Activated CD4-positive, alpha-beta T cell treated with anti-CD3 and anti-CD28 coated beads, Interleukin-2, Interleukin-6, amounts not matched to agents 100 ng/mL and 50 ng/mL, durations not matched to agents 16 hours and 8 hours (primary cell): ENCODE measurements at regions not wholly inside any gene's neighbourhood (a gene's known extent, or its start where the extent isn't known, plus 50 kb on each side); places are given as distances from the start of the nearest gene placed in this dataset.
"Not testable (repeated sequence)": the region's sequence is repeated elsewhere in the genome, so short reads cannot be mapped to it uniquely, and the experiment has no call there.

Experiments used
- DNase-seq: peaks from one replicate; pipeline ENCODE4 v3.0.0-alpha.2; 2020

GRCh38 chr5:120252839-120253238 lies 211.3 kb upstream of the PRR16 start:
- no peak for DNase-seq

GRCh38 chr5:120254385-120254784 lies 209.7 kb upstream of the PRR16 start:
- DNase-seq = no peak

GRCh38 chr5:120255214-120255613 lies 208.9 kb upstream of the PRR16 start:
- no peak for DNase-seq

- DNase-seq = no peak
Measured at GRCh38 chr5:120256376-120256775, 207.7 kb upstream of the PRR16 start.

GRCh38 chr5:120257358-120257971 lies 206.6 kb upstream of the PRR16 start:
- no peak for DNase-seq

GRCh38 chr5:120258123-120258522 lies 206.0 kb upstream of the PRR16 start:
- DNase-seq = no peak

- DNase-seq = no peak
Measured at GRCh38 chr5:120260651-120261050, 203.4 kb upstream of the PRR16 start.

GRCh38 chr5:120270498-120270897 lies 193.6 kb upstream of the PRR16 start:
- DNase-seq = no peak

GRCh38 chr5:120293796-120294195 lies 170.3 kb upstream of the PRR16 start:
- no peak for DNase-seq

- DNase-seq = no peak
Measured at GRCh38 chr5:120297616-120298015, 166.5 kb upstream of the PRR16 start.

GRCh38 chr5:120298981-120299380 lies 165.1 kb upstream of the PRR16 start:
- DNase-seq = no peak

GRCh38 chr5:120304663-120305062 lies 159.4 kb upstream of the PRR16 start:
- DNase-seq = no peak

- no peak for DNase-seq
Measured at GRCh38 chr5:120306303-120306702, 157.8 kb upstream of the PRR16 start.

- DNase-seq = no peak
Measured at GRCh38 chr5:120314191-120314590, 149.9 kb upstream of the PRR16 start.

- no peak for DNase-seq
Measured at GRCh38 chr5:120320626-120321025, 143.5 kb upstream of the PRR16 start.

GRCh38 chr5:120326651-120327050 lies 137.4 kb upstream of the PRR16 start:
- DNase-seq = no peak

- no peak for DNase-seq
Measured at GRCh38 chr5:120327180-120327579, 136.9 kb upstream of the PRR16 start.

- no peak for DNase-seq
Measured at GRCh38 chr5:120329095-120329494, 135.0 kb upstream of the PRR16 start.

GRCh38 chr5:120330558-120330957 lies 133.5 kb upstream of the PRR16 start:
- no peak for DNase-seq

- DNase-seq = no peak
Measured at GRCh38 chr5:120344181-120344580, 119.9 kb upstream of the PRR16 start.

GRCh38 chr5:120345947-120346346 lies 118.2 kb upstream of the PRR16 start:
- no peak for DNase-seq

GRCh38 chr5:120351071-120351470 lies 113.0 kb upstream of the PRR16 start:
- not testable (repeated sequence) for DNase-seq

- DNase-seq = no peak
Measured at GRCh38 chr5:120354126-120354525, 110.0 kb upstream of the PRR16 start.

- DNase-seq = no peak
Measured at GRCh38 chr5:120358949-120359348, 105.2 kb upstream of the PRR16 start.

- no peak for DNase-seq
Measured at GRCh38 chr5:120361941-120362340, 102.2 kb upstream of the PRR16 start.

- DNase-seq = no peak
Measured at GRCh38 chr5:120362426-120362825, 101.7 kb upstream of the PRR16 start.
